SK-N-SH treated with all-trans-retinoic acid at 6 μM for 48 hours (cell line): ENCODE measurements at regions not wholly inside any gene's neighbourhood (a gene's known extent, or its start where the extent isn't known, plus 50 kb on each side); places are given as distances from the start of the nearest gene placed in this dataset.

Source experiments
- ATAC-seq: fragments of 200-7000 bp; cut with Tn5 transposase; 3 replicates; pipeline ENCODE4 v1.9.1; 2020; ENCODE audit warnings: mild to moderate bottlenecking, moderate library complexity
- ESRRG ChIP-seq: fragments of 250-450 bp; sonication (Bioruptor Pico); IDR thresholded peaks from 2 replicates; pipeline ENCODE4 v1.6.1; 2021; ENCODE audit warnings: mild to moderate bottlenecking
- GLIS3 ChIP-seq: fragments of 250-450 bp; sonication (Bioruptor Pico); IDR thresholded peaks from 2 replicates; pipeline ENCODE4 v1.5.0; 2020; ENCODE audit warnings: mild to moderate bottlenecking, moderate library complexity
- ISL1 ChIP-seq: fragments of 250-450 bp; sonication (Bioruptor Pico); IDR thresholded peaks from 2 replicates; pipeline ENCODE4 v2.1.2; 2022; ENCODE audit warnings: mild to moderate bottlenecking, moderate library complexity
- OSR1 ChIP-seq: fragments of 250-450 bp; sonication (Bioruptor Pico); IDR thresholded peaks from 2 replicates; pipeline ENCODE4 v1.8.0; 2022; ENCODE audit warnings: moderate library complexity, mild to moderate bottlenecking, inconsistent platforms
- PPARA ChIP-seq: fragments of 250-450 bp; sonication (Bioruptor Pico); IDR thresholded peaks from 2 replicates; pipeline ENCODE4 v1.5.0; 2020; ENCODE audit warnings: mild to moderate bottlenecking, borderline replicate concordance
- RARB ChIP-seq: fragments of 250-450 bp; sonication (Bioruptor Pico); IDR thresholded peaks from 2 replicates; pipeline ENCODE4 v1.8.0; 2021; ENCODE audit warnings: mild to moderate bottlenecking, moderate library complexity
- SNAI2 ChIP-seq: fragments of 250-450 bp; sonication (Bioruptor Pico); IDR thresholded peaks from 2 replicates; pipeline ENCODE4 v1.5.0; 2020; ENCODE audit warnings: mild to moderate bottlenecking, moderate library complexity
- TCF4 ChIP-seq: fragments of 250-450 bp; sonication (Bioruptor Pico); IDR thresholded peaks from 2 replicates; pipeline ENCODE4 v1.8.0; 2021; ENCODE audit warnings: mild to moderate bottlenecking, moderate library complexity, borderline replicate concordance
- TOX ChIP-seq: fragments of 250-450 bp; sonication (Bioruptor Pico); IDR thresholded peaks from 2 replicates; pipeline ENCODE4 v1.8.0; 2021; ENCODE audit warnings: mild to moderate bottlenecking, moderate library complexity, borderline replicate concordance
- ZC3H10 ChIP-seq: fragments of 250-450 bp; sonication (Bioruptor Pico); IDR thresholded peaks from 2 replicates; pipeline ENCODE4 v1.5.1; 2021; ENCODE audit warnings: mild to moderate bottlenecking, moderate library complexity
- ZFP3 ChIP-seq: fragments of 250-450 bp; sonication (Bioruptor Pico); IDR thresholded peaks from 2 replicates; pipeline ENCODE4 v1.5.0; 2020; ENCODE audit warnings: mild to moderate bottlenecking, moderate library complexity
- ZFP30 ChIP-seq: fragments of 450-650 bp; formaldehyde crosslinking; IDR thresholded peaks from 2 replicates; pipeline ENCODE4 v1.5.0; 2022; ENCODE audit warnings: mild to moderate bottlenecking, moderate library complexity
- ZNF565 ChIP-seq: fragments of 450-650 bp; formaldehyde crosslinking; conservative IDR thresholded peaks from 2 replicates; pipeline ENCODE4 v1.5.0; 2020; ENCODE audit warnings: low read depth, mild to moderate bottlenecking, moderate library complexity
- ZNF70 ChIP-seq: fragments of 450-650 bp; formaldehyde crosslinking; IDR thresholded peaks from 2 replicates; pipeline ENCODE4 v1.5.0; 2020; ENCODE audit warnings: mild to moderate bottlenecking, moderate library complexity
- ZNF8 ChIP-seq: fragments of 450-650 bp; formaldehyde crosslinking; IDR thresholded peaks from 2 replicates; pipeline ENCODE4 v1.5.0; 2020; ENCODE audit warnings: mild to moderate bottlenecking, moderate library complexity
- TF ChIP-seq, protein P1 (sequence below): fragments of 250-450 bp; sonication (Bioruptor Pico); IDR thresholded peaks from 2 replicates; pipeline ENCODE4 v1.5.0; 2020; ENCODE audit warnings: mild to moderate bottlenecking, moderate library complexity
- TF ChIP-seq, protein P2 (sequence below): fragments of 250-450 bp; sonication (Bioruptor Pico); IDR thresholded peaks from 2 replicates; pipeline ENCODE4 v1.5.1; 2021; ENCODE audit warnings: mild to moderate bottlenecking, moderate library complexity
- TF ChIP-seq, protein P3 (sequence below): fragments of 250-450 bp; sonication (Bioruptor Pico); IDR thresholded peaks from 2 replicates; pipeline ENCODE4 v1.8.0; 2020; ENCODE audit warnings: mild to moderate bottlenecking, moderate library complexity, borderline replicate concordance
- TF ChIP-seq, protein P4 (sequence below): fragments of 250-450 bp; sonication (Bioruptor Pico); IDR thresholded peaks from 2 replicates; pipeline ENCODE4 v1.8.0; 2021; ENCODE audit warnings: low read depth, mild to moderate bottlenecking, moderate library complexity, borderline replicate concordance

DNA sequence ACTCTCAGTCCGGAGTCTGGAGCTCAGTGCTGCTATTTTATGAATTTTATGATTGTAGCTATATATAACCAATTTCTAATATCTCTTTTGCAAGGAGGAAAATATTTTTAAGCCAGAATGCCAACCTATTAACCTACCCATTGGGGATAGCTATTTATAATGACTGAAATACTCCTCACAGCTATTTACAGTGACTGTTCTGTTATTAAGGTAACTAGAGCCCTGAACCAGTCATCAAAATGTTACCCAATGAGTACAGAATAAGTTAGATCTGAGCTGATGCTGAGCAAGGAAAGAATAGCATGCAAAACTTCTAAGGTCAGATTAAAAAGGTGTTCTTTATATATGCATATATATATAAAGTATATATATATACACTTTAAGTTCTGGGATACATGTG, 79.6 kb upstream of the PPP2R3A start:
- ATAC-seq = no peak
- TF ChIP-seq GLIS3 (CRISPR knock-in tag) (no peak), TOX (CRISPR knock-in tag) (no peak), ZC3H10 (CRISPR knock-in tag) (no peak), RARB (CRISPR knock-in tag) (no peak), ZFP30 (CRISPR knock-in tag) (no peak), PPARA (no peak)
- TF ChIP-seq, protein P1, sequence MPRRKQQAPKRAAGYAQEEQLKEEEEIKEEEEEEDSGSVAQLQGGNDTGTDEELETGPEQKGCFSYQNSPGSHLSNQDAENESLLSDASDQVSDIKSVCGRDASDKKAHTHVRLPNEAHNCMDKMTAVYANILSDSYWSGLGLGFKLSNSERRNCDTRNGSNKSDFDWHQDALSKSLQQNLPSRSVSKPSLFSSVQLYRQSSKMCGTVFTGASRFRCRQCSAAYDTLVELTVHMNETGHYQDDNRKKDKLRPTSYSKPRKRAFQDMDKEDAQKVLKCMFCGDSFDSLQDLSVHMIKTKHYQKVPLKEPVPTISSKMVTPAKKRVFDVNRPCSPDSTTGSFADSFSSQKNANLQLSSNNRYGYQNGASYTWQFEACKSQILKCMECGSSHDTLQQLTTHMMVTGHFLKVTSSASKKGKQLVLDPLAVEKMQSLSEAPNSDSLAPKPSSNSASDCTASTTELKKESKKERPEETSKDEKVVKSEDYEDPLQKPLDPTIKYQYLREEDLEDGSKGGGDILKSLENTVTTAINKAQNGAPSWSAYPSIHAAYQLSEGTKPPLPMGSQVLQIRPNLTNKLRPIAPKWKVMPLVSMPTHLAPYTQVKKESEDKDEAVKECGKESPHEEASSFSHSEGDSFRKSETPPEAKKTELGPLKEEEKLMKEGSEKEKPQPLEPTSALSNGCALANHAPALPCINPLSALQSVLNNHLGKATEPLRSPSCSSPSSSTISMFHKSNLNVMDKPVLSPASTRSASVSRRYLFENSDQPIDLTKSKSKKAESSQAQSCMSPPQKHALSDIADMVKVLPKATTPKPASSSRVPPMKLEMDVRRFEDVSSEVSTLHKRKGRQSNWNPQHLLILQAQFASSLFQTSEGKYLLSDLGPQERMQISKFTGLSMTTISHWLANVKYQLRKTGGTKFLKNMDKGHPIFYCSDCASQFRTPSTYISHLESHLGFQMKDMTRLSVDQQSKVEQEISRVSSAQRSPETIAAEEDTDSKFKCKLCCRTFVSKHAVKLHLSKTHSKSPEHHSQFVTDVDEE (CRISPR knock-in tag) = no peak

DNA sequence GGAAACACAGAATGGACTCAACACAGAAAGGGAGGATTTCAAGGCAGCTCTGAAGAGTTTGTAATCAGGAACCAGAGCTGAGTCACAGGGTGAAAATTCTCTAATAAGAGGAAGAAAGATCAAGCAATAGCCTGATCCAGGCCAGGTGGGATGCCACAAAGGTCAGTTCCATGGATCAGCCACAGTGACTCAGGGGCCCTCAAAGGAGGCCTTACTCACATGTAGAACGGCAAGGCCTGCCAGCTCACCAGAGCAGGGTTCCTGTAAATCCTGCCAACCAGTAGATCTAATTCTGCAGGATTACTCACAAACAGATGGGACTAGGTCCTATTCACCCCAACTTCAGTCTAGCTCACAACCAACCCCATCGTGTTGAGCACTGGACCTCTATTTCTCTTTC, 78.3 kb upstream of the PPP2R3A start:
- ATAC-seq = no peak
- TF ChIP-seq ZFP30 (CRISPR knock-in tag) (no peak), PPARA (no peak), ZFP3 (CRISPR knock-in tag) (no peak), ZNF70 (CRISPR knock-in tag) (no peak), RARB (CRISPR knock-in tag) (no peak), ZNF565 (no peak), TOX (CRISPR knock-in tag) (no peak), TCF4 (CRISPR knock-in tag) (no peak), GLIS3 (CRISPR knock-in tag) (no peak), ZNF8 (CRISPR knock-in tag) (no peak), ISL1 (CRISPR knock-in tag) (no peak), OSR1 (CRISPR knock-in tag) (no peak), ESRRG (no peak), SNAI2 (CRISPR knock-in tag) (no peak), ZC3H10 (CRISPR knock-in tag) (no peak)
- TF ChIP-seq, protein P2, sequence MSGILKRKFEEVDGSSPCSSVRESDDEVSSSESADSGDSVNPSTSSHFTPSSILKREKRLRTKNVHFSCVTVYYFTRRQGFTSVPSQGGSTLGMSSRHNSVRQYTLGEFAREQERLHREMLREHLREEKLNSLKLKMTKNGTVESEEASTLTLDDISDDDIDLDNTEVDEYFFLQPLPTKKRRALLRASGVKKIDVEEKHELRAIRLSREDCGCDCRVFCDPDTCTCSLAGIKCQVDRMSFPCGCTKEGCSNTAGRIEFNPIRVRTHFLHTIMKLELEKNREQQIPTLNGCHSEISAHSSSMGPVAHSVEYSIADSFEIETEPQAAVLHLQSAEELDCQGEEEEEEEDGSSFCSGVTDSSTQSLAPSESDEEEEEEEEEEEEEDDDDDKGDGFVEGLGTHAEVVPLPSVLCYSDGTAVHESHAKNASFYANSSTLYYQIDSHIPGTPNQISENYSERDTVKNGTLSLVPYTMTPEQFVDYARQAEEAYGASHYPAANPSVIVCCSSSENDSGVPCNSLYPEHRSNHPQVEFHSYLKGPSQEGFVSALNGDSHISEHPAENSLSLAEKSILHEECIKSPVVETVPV (CRISPR knock-in tag) = no peak
- TF ChIP-seq, protein P1 (CRISPR knock-in tag) = no peak
- TF ChIP-seq, protein P3, sequence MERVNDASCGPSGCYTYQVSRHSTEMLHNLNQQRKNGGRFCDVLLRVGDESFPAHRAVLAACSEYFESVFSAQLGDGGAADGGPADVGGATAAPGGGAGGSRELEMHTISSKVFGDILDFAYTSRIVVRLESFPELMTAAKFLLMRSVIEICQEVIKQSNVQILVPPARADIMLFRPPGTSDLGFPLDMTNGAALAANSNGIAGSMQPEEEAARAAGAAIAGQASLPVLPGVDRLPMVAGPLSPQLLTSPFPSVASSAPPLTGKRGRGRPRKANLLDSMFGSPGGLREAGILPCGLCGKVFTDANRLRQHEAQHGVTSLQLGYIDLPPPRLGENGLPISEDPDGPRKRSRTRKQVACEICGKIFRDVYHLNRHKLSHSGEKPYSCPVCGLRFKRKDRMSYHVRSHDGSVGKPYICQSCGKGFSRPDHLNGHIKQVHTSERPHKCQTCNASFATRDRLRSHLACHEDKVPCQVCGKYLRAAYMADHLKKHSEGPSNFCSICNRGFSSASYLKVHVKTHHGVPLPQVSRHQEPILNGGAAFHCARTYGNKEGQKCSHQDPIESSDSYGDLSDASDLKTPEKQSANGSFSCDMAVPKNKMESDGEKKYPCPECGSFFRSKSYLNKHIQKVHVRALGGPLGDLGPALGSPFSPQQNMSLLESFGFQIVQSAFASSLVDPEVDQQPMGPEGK (CRISPR knock-in tag) = no peak

DNA sequence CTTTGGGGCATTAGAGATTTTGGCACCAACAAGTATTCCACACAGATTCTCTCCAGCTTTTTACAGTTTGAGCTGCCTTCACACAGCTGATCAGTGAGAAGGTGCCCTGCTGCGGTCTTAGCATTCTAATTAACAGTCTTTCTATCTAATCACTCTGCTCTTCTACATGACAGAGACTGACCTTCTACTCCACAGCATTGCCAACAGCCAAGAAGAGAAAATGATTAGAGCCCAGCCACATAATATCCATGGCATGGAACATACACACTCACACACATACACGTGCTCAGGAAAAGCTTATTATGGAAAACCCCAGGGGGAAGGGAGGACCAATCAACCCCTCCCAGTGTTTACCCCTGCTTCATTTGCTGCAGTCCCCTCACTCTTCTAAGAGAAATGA, 76.1 kb upstream of the PPP2R3A start:
- no peak for ATAC-seq
- TF ChIP-seq, protein P2 (CRISPR knock-in tag) = no peak
- TF ChIP-seq ZNF565 (no peak), PPARA (no peak), ZNF8 (CRISPR knock-in tag) (no peak), TOX (CRISPR knock-in tag) (no peak)
- TF ChIP-seq, protein P4, sequence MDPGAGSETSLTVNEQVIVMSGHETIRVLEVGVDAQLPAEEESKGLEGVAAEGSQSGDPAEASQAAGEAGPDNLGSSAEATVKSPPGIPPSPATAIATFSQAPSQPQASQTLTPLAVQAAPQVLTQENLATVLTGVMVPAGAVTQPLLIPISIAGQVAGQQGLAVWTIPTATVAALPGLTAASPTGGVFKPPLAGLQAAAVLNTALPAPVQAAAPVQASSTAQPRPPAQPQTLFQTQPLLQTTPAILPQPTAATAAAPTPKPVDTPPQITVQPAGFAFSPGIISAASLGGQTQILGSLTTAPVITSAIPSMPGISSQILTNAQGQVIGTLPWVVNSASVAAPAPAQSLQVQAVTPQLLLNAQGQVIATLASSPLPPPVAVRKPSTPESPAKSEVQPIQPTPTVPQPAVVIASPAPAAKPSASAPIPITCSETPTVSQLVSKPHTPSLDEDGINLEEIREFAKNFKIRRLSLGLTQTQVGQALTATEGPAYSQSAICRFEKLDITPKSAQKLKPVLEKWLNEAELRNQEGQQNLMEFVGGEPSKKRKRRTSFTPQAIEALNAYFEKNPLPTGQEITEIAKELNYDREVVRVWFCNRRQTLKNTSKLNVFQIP = no peak
